Superior temporal gyrus (tissue), 1 donor: ENCODE measurements at regions not wholly inside any gene's neighbourhood (a gene's known extent, or its start where the extent isn't known, plus 50 kb on each side); places are given as distances from the start of the nearest gene placed in this dataset.

Source experiments
- DNase-seq: peaks from one replicate; pipeline ENCODE4 v3.0.0-alpha.2; 2016; ENCODE audit errors: extremely low spot score

DNA sequence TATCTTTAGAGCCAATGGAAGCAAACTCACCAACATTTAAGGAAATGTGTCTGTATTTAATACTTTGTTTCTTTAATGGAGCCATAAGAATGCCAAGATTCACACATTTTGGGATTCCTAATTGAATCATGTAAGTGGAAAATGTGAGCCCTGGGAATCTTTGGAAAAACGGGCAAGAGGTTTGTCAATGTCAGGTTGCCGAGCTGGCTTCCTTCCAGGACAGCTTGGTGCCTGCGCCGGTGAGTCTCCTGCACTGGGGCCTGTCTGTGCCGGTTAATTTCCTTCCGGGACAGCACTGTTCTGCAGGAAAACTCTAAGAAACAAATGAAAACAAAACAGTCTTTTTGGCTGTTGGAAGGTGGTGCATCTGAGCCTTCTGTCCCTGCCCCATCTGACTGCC lies 210.6 kb downstream of the HAPSTR1 start:
- no peak for DNase-seq

GRCh38 chr16:9306753-9307152 lies 215.3 kb downstream of the HAPSTR1 start:
- DNase-seq = no peak

DNA sequence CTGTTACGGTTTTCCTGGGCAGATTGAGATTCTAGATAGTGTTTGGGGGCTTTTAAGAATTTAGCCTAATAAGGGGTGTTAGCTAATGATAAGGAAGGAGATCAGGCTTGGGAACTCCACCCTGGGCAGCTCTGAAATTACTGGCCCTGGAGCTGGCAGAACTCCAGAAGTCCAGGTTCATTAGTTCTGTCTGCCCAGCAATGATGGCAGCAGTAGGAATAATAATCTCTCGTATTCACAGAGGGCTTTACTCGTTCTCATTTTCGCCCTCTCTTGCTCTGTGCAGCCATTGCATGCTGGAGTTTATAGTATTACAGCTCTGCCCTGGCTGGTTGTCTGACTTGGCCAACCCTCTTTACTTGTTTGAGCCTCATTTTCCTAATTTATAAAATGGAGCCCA lies 216.0 kb downstream of the HAPSTR1 start:
- DNase-seq = no peak

GRCh38 chr16:9308356-9308801 lies 216.9 kb downstream of the HAPSTR1 start:
- peak; percentile 11 for DNase-seq

- DNase-seq = peak; percentile 58
Measured at GRCh38 chr16:9308850-9309249, 217.4 kb downstream of the HAPSTR1 start.

GRCh38 chr16:9309844-9310243 lies 218.4 kb downstream of the HAPSTR1 start:
- DNase-seq = no peak

DNA sequence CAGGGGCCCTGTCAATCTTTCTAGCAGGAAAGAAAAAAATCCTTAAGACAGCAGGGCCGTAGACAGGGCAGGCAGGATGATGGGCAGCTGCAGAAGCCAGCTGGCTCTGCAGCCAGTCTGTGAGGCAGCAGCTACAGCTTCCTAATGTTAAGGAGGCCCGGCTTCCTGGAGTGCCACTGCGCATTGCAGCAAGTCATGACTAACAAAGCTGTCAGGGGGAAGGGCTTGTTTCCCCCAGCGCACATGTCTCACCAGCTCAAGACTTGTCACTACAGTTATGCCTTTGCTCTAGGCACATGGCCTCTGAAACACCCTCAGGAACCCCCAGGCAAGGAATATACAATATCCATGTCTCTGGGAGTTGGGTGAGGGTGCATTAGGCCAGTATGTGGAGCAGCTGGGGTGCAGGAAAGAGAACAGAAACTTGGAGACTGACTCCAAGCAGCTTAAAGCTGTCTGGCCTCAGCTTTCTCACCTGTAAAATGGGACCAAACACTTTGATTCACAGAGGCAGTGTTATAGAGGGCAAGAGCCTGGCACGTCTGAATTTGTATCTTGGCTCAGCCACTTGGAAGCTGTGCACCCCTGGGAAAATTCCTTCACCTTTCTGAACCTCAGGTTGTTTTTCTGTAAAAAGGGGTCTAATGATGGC lies 220.0 kb downstream of the HAPSTR1 start:
- DNase-seq = no peak

DNA sequence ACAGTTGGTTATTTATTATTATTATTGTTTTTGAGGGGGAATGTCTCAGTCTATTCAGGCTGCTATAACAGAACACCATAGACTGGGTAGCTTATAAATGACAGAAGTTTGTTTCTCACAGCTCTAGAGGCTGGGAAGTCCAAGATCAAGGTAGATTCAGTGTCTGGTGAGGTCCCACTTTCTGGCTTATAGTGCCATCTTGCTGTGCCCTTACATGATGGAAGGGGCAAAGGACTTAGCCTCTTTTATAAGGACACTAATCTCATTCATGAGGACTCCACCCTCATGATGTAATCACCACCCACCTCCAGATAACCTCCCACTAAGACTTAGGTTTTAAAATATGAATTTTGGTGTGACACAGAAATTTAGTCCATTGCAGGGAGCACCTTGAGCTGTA lies 224.6 kb downstream of the HAPSTR1 start:
- DNase-seq = no peak

DNA sequence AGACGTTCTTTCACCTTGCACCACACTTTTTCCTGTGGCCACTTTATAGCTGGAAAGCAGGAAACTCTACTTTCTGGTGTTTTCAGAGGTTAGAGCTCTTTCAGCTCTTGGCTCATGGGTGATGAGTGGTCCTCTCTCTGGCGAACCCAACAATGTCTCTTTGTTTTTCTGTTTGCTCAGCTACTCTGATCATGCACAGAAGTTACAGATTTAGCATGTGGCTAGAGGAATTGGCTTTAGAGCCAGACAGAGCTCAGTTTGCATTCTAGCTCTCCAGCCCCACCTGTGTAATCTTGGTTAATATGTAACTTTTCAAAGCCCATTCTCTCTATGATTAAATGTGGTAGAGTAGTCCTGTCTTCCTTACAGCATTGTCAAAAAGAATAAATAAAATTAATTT lies 225.2 kb downstream of the HAPSTR1 start:
- DNase-seq = peak; percentile 69

- DNase-seq = no peak
Measured at GRCh38 chr16:9318764-9319163, 227.3 kb downstream of the HAPSTR1 start.

- no peak for DNase-seq
Measured at GRCh38 chr16:9322769-9323168, 231.3 kb downstream of the HAPSTR1 start.

DNA sequence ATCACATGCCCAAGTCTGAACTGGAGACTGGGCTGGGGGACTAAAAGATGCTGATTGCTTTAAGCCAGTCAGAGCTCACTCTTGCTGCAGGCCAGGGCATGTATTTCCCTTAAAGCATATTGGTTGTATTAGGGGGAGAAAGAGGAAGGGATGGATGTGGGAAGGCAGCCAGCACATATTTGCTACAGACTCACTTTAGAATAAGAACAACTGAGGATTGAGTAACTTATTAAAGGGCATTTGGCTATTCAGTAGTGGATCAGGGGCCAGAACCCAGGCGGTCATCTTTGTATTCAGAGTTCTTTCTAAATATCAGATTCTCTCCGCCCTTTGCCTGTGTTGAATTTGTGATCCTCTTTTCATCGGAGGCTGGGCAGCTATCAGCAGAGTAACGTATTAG lies 231.7 kb downstream of the HAPSTR1 start:
- no peak for DNase-seq

GRCh38 chr16:9327253-9327652 lies 235.8 kb downstream of the HAPSTR1 start:
- DNase-seq = no peak

DNA sequence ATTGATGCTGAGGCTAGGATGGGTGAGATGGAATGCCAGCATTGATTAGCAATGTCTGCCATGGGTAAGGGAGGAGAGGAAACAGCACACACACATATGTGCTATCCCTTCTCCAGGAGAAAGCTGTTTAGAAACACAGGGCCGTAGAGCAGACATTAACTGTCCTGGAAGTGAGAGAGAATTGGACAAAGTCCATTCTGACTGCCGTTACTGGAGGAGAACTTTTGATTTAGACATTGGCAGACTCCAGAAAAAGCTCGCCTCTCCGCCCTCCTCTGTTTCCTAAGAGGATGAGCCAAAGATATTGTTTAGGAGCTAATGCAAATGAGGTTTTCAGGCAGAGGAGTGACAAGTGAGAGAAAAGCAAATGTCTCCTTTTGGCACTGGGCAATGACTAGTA lies 237.0 kb downstream of the HAPSTR1 start:
- no peak for DNase-seq

DNA sequence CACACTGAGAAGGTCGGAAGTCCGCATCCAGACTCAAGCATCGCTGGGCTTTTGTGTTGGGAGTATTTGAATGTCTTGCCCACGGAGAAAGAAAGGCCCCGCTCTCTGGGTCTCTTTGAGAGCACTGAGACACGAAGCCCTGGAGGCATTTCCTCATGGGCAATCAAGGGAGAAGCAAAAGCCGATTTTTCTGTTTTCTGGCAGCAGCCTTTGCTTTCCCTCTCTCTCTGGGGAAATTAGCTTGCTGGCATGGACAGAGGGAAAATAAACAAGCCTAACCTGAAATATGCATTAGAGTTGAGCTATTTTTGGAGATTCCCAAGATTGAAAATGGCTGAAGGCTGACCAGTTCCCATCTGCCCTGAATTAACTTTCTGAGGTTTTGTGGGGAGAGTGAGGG lies 238.7 kb downstream of the HAPSTR1 start:
- no peak for DNase-seq

GRCh38 chr16:9331503-9331902 lies 240.1 kb downstream of the HAPSTR1 start:
- DNase-seq = no peak

- DNase-seq = no peak
Measured at GRCh38 chr16:9332574-9333148, 241.2 kb downstream of the HAPSTR1 start.

DNA sequence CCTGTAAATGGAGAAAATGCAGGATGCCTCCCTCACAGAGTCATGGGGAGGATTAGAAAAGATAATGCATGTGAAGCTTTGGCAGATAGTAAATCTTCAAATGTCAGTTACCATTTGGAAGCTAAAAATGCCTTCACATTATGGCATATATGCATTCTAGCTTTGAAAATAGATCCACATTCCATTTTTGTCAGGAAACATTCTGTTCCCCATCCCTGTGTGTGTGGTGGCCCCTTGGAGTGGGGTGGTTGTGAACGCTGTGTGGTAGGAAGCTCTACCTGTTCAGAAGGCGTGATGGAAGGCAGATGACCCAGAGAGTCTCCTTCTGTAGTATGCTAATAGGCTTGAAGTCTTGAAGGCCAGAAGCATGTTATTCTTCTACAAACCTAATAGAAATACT lies 242.0 kb downstream of the HAPSTR1 start:
- DNase-seq = no peak

DNA sequence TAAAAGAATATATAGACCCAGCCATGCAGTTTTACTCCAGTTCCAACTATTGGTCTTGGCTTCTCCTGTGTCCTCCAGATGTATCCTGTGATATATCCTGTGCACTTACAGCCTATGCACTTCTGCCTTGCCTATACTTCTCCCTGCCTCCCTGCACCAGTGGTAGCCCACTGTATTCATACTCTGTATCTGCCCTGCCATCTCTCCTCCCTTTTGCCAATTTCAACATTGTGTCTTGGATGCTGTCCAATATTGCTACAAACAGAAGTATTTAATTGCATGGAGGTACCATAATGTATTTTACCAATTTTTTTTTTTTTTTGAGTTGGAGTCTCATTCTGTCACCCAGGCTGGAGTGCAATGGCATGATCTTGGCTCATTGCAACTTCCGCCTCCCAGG lies 242.7 kb downstream of the HAPSTR1 start:
- no peak for DNase-seq

GRCh38 chr16:9337308-9338032 lies 246.0 kb downstream of the HAPSTR1 start:
- no peak for DNase-seq

GRCh38 chr16:9338068-9338467 lies 246.6 kb downstream of the HAPSTR1 start:
- no peak for DNase-seq

GRCh38 chr16:9338510-9338909 lies 247.1 kb downstream of the HAPSTR1 start:
- no peak for DNase-seq
